Omental fat pad (tissue), 3 donors: ENCODE measurements at regions not wholly inside any gene's neighbourhood (a gene's known extent, or its start where the extent isn't known, plus 50 kb on each side); places are given as distances from the start of the nearest gene placed in this dataset.
A peak's percentile ranks its signal among the peaks of the same experiment; 100 is the strongest.

Source experiments
- ATAC-seq: fragments of 150-250 bp; one replicate; pipeline ENCODE4 v1.9.1; 2016; ENCODE audit warnings: mild to moderate bottlenecking, moderate library complexity; ENCODE audit not compliant: low FRiP score
- DNase-seq: peaks from one replicate; pipeline ENCODE4 v3.0.0-alpha.2; 2019; ENCODE audit warnings: low spot score
- CTCF ChIP-seq, 3 donors: fragments of 450-650 bp; IDR thresholded peaks; one replicate each; pipeline ENCODE4 v1.5.1; 2016 to 2017; ENCODE audit warnings: antibody characterized with exemption in 3 of 3, mild to moderate bottlenecking in 3 of 3, moderate library complexity in 2 of 3

- ATAC-seq (no peak), DNase-seq (no peak)
- TF ChIP-seq CTCF (IDR thresholded peaks at IDR 0.05) = no peak
Observed at GRCh38 chrX:87788976-87789375, 271.4 kb downstream of the KLHL4 start.

- DNase-seq = no peak
- ATAC-seq = no peak
- TF ChIP-seq CTCF (IDR thresholded peaks at IDR 0.05) = no peak
Observed at GRCh38 chrX:87798039-87798438, 280.4 kb downstream of the KLHL4 start.

- DNase-seq (no peak), ATAC-seq (peak; percentile 93)
- TF ChIP-seq CTCF (IDR thresholded peaks at IDR 0.05) = no peak
Observed at GRCh38 chrX:87805829-87806490, 288.4 kb downstream of the KLHL4 start.

- DNase-seq (no peak), ATAC-seq (no peak)
- no peak for TF ChIP-seq CTCF (IDR thresholded peaks at IDR 0.05)
Observed at GRCh38 chrX:87808576-87809243, 291.1 kb downstream of the KLHL4 start.

- no peak for TF ChIP-seq CTCF (IDR thresholded peaks at IDR 0.05)
- DNase-seq = no peak
- ATAC-seq = peak; percentile 73
Observed at GRCh38 chrX:87813566-87813965, 296.0 kb downstream of the KLHL4 start.

GRCh38 chrX:87846956-87847355 is 329.4 kb downstream of the KLHL4 start:
- TF ChIP-seq CTCF (IDR thresholded peaks at IDR 0.05) = no peak
- ATAC-seq (no peak), DNase-seq (no peak)

DNA sequence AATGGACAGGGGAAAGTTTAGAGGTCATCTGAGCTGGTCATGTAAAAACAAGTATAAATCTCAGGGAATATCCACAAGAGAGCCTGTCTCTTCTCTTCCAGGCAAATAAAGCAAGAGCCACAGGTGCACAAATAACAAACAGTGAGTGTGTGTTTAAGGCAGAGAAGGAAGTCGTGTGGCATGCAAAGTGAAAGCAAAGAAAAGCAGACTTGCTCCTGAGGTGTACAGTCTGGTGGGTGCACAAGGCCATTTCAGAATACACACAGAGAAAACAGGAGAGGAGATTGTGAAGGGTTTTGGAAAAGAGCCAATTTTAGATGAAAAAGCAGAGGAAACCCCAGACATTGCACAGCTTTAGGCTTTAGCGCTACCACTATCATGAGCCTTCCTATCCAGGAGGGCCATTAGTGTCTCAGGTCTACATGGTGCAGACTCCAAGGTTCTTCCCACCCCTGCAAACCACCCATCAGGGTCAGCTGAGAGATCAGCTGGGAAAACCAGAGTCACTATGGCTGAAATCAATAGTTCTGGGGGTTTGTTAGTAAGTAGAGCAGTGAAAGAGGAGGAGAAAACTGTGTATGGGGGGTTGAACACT is 355.8 kb downstream of the KLHL4 start:
- TF ChIP-seq CTCF (IDR thresholded peaks at IDR 0.05) = no peak
- no peak for ATAC-seq
- no peak for DNase-seq
